SK-N-SH treated with all-trans-retinoic acid at 6 μM for 48 hours (cell line): ENCODE measurements at regions not wholly inside any gene's neighbourhood (a gene's known extent, or its start where the extent isn't known, plus 50 kb on each side); places are given as distances from the start of the nearest gene placed in this dataset.
A peak's percentile ranks its signal among the peaks of the same experiment; 100 is the strongest.
"Not testable (repeated sequence)": the region's sequence is repeated elsewhere in the genome, so short reads cannot be mapped to it uniquely, and the experiment has no call there.

Experiments used
- ATAC-seq: fragments of 200-7000 bp; cut with Tn5 transposase; 3 replicates; pipeline ENCODE4 v1.9.1; 2020; ENCODE audit warnings: mild to moderate bottlenecking, moderate library complexity
- BACH2 ChIP-seq: fragments of 250-450 bp; sonication (Bioruptor Pico); IDR thresholded peaks from 2 replicates; pipeline ENCODE4 v1.9.0; 2021; ENCODE audit warnings: mild to moderate bottlenecking, borderline replicate concordance
- CREB5 ChIP-seq: fragments of 250-450 bp; sonication (Bioruptor Pico); IDR thresholded peaks from 2 replicates; pipeline ENCODE4 v1.5.1; 2020; ENCODE audit warnings: low read depth, mild to moderate bottlenecking, moderate library complexity
- CSDC2 ChIP-seq: fragments of 250-450 bp; sonication (Bioruptor Pico); IDR thresholded peaks from 2 replicates; pipeline ENCODE4 v1.5.0; 2020; ENCODE audit warnings: mild to moderate bottlenecking, moderate library complexity
- CSRNP3 ChIP-seq: fragments of 250-450 bp; sonication (Bioruptor Pico); IDR thresholded peaks from 2 replicates; pipeline ENCODE4 v1.5.1; 2021; ENCODE audit warnings: mild to moderate bottlenecking, moderate library complexity
- GLIS3 ChIP-seq: fragments of 250-450 bp; sonication (Bioruptor Pico); IDR thresholded peaks from 2 replicates; pipeline ENCODE4 v1.5.0; 2020; ENCODE audit warnings: mild to moderate bottlenecking, moderate library complexity
- ISL1 ChIP-seq: fragments of 250-450 bp; sonication (Bioruptor Pico); IDR thresholded peaks from 2 replicates; pipeline ENCODE4 v2.1.2; 2022; ENCODE audit warnings: mild to moderate bottlenecking, moderate library complexity
- OSR1 ChIP-seq: fragments of 250-450 bp; sonication (Bioruptor Pico); IDR thresholded peaks from 2 replicates; pipeline ENCODE4 v1.8.0; 2022; ENCODE audit warnings: moderate library complexity, mild to moderate bottlenecking, inconsistent platforms
- RARB ChIP-seq: fragments of 250-450 bp; sonication (Bioruptor Pico); IDR thresholded peaks from 2 replicates; pipeline ENCODE4 v1.8.0; 2021; ENCODE audit warnings: mild to moderate bottlenecking, moderate library complexity
- TOX ChIP-seq: fragments of 250-450 bp; sonication (Bioruptor Pico); IDR thresholded peaks from 2 replicates; pipeline ENCODE4 v1.8.0; 2021; ENCODE audit warnings: mild to moderate bottlenecking, moderate library complexity, borderline replicate concordance
- ZC3H10 ChIP-seq: fragments of 250-450 bp; sonication (Bioruptor Pico); IDR thresholded peaks from 2 replicates; pipeline ENCODE4 v1.5.1; 2021; ENCODE audit warnings: mild to moderate bottlenecking, moderate library complexity
- ZFP3 ChIP-seq: fragments of 250-450 bp; sonication (Bioruptor Pico); IDR thresholded peaks from 2 replicates; pipeline ENCODE4 v1.5.0; 2020; ENCODE audit warnings: mild to moderate bottlenecking, moderate library complexity
- ZFP30 ChIP-seq: fragments of 450-650 bp; formaldehyde crosslinking; IDR thresholded peaks from 2 replicates; pipeline ENCODE4 v1.5.0; 2022; ENCODE audit warnings: mild to moderate bottlenecking, moderate library complexity
- ZNF70 ChIP-seq: fragments of 450-650 bp; formaldehyde crosslinking; IDR thresholded peaks from 2 replicates; pipeline ENCODE4 v1.5.0; 2020; ENCODE audit warnings: mild to moderate bottlenecking, moderate library complexity
- TF ChIP-seq, protein P1 (sequence below): fragments of 250-450 bp; sonication (Bioruptor Pico); IDR thresholded peaks from 2 replicates; pipeline ENCODE4 v1.5.0; 2020; ENCODE audit warnings: mild to moderate bottlenecking, moderate library complexity
- TF ChIP-seq, protein P2 (sequence below): fragments of 250-450 bp; sonication (Bioruptor Pico); IDR thresholded peaks from 2 replicates; pipeline ENCODE4 v1.8.0; 2020; ENCODE audit warnings: mild to moderate bottlenecking, moderate library complexity, borderline replicate concordance

GRCh38 chr6:113370508-113371502, 486.3 kb upstream of the MARCKS start:
- TF ChIP-seq CSRNP3 (CRISPR knock-in tag), result no peak
- no peak for TF ChIP-seq TOX (CRISPR knock-in tag)
- TF ChIP-seq GLIS3 (CRISPR knock-in tag), result no peak
- no peak for ATAC-seq

DNA sequence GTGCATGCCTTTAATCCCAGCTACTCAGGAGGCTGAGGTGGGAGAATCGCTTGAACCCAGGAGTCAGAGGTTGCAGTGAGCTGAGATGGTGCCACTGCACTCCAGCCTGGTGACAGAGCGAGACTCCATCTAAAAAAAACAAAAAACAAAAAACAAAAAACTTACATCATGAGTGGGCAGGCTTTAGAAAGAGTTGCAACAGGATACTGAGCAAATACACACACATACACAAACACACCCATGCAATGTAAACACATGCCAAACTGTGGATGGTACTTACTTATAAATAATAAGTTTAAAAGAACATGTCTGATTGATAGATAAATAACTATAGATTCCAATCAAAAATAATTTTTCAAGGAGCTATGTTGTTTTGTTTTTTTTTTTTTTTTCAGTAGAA, 481.7 kb upstream of the MARCKS start:
- ATAC-seq, result not testable (repeated sequence)

DNA sequence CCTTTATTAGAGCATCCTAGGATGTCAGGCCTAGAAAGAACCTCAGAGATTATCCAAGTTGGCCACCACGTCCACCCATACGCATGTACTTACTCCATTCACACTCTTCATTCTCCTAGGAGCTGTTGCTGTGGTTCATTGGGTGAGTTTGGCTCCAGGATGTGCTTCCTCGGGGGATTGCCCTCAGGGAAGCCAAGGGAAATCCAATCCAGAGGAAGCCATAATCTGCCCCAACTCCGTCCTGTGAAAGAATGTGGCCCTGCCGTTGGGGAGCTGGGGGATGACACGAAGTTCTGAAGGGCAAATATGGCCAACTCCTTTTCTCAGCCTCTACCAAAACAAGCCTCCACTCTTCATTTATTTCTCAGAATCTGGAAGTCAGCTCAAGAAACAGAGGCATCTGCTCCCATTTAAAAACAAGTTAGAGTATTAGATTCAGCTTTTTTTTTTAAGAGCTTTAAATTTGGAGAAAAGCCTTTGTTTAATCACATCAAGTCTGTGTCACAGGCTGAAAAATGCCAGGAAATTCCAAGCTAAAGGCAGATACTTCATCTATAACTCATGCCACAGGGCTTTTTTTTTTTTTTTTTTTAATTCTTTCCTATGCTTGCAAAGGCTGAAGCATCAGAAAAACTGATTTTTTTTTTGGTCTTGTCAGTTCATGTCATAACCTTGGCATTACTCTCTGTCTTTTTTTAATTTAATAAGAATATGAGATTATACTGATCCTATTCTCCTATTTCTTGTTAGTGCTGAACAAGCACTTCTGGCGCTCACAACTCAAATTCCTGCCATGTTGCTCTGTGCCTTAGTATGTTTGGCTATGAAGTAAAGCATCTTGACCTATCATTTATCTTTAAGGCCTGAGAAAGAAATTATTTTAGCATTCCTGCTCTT, 480.9 kb upstream of the MARCKS start:
- peak; percentile 91 for TF ChIP-seq ISL1 (CRISPR knock-in tag)
- TF ChIP-seq CSDC2 (CRISPR knock-in tag), result peak; percentile 90; the same call in 1 of the 2 replicates
- no peak for TF ChIP-seq ZFP30
- no peak for TF ChIP-seq OSR1 (CRISPR knock-in tag)
- peak; percentile 86 for ATAC-seq

DNA sequence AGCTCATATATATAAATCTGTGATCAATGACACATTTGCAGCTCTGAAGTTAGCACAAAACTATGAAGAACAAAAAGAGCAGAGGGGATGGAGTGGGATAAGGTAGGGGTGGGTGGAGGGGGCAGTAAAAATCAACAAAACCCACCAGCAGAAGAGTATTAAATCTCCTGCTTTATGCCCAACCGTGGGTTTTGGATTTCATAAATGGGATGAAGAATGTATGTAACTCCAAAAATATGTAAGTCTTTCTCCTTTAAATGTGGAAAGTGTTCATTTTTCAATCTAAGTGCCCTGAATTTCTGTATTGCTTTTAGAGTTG, 480.3 kb upstream of the MARCKS start:
- TF ChIP-seq ISL1 (CRISPR knock-in tag), result no peak
- no peak for TF ChIP-seq ZNF70 (CRISPR knock-in tag)
- no peak for TF ChIP-seq BACH2 (CRISPR knock-in tag)
- no peak for TF ChIP-seq TOX (CRISPR knock-in tag)
- ATAC-seq, result no peak; the same call in 2 of the 3 replicates

DNA sequence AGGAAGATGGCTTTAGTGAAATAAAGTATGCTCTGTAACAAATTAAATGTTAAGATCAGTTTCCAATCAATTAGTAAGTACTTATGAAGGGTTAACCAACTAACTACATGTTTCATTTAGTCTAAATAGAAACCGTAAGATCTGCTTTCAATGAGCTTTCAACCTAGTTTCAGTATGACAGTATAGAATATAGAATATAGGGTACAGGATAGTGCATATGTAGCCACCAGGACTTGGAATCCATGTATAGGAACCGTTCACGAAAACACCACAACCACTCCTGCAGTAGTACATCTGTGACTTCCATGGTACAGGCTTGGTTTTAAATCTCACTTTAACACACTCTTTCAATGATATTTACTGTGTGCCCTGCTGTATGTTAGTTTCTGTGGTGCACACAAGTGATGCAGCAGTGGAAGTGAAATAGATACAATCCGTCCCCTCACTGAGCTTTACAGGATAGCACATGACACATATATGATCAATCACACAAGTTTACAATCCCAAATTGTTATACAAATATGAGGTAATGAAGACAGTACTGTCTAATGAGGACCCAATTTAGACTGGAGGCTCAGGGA, 479.7 kb upstream of the MARCKS start:
- ATAC-seq, result no peak
- no peak for TF ChIP-seq CSDC2 (CRISPR knock-in tag)
- no peak for TF ChIP-seq GLIS3 (CRISPR knock-in tag)
- TF ChIP-seq RARB (CRISPR knock-in tag), result no peak
- TF ChIP-seq ZFP3, result no peak
- no peak for TF ChIP-seq TOX (CRISPR knock-in tag)
- TF ChIP-seq, protein P1, sequence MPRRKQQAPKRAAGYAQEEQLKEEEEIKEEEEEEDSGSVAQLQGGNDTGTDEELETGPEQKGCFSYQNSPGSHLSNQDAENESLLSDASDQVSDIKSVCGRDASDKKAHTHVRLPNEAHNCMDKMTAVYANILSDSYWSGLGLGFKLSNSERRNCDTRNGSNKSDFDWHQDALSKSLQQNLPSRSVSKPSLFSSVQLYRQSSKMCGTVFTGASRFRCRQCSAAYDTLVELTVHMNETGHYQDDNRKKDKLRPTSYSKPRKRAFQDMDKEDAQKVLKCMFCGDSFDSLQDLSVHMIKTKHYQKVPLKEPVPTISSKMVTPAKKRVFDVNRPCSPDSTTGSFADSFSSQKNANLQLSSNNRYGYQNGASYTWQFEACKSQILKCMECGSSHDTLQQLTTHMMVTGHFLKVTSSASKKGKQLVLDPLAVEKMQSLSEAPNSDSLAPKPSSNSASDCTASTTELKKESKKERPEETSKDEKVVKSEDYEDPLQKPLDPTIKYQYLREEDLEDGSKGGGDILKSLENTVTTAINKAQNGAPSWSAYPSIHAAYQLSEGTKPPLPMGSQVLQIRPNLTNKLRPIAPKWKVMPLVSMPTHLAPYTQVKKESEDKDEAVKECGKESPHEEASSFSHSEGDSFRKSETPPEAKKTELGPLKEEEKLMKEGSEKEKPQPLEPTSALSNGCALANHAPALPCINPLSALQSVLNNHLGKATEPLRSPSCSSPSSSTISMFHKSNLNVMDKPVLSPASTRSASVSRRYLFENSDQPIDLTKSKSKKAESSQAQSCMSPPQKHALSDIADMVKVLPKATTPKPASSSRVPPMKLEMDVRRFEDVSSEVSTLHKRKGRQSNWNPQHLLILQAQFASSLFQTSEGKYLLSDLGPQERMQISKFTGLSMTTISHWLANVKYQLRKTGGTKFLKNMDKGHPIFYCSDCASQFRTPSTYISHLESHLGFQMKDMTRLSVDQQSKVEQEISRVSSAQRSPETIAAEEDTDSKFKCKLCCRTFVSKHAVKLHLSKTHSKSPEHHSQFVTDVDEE (CRISPR knock-in tag), result no peak
- no peak for TF ChIP-seq CREB5 (CRISPR knock-in tag)
- TF ChIP-seq, protein P2, sequence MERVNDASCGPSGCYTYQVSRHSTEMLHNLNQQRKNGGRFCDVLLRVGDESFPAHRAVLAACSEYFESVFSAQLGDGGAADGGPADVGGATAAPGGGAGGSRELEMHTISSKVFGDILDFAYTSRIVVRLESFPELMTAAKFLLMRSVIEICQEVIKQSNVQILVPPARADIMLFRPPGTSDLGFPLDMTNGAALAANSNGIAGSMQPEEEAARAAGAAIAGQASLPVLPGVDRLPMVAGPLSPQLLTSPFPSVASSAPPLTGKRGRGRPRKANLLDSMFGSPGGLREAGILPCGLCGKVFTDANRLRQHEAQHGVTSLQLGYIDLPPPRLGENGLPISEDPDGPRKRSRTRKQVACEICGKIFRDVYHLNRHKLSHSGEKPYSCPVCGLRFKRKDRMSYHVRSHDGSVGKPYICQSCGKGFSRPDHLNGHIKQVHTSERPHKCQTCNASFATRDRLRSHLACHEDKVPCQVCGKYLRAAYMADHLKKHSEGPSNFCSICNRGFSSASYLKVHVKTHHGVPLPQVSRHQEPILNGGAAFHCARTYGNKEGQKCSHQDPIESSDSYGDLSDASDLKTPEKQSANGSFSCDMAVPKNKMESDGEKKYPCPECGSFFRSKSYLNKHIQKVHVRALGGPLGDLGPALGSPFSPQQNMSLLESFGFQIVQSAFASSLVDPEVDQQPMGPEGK, result no peak
- no peak for TF ChIP-seq ZC3H10 (CRISPR knock-in tag)
- TF ChIP-seq BACH2 (CRISPR knock-in tag), result no peak
- no peak for TF ChIP-seq ISL1 (CRISPR knock-in tag)
